Glomerular endothelial cell (primary cell): ENCODE measurements at regions not wholly inside any gene's neighbourhood (a gene's known extent, or its start where the extent isn't known, plus 50 kb on each side); places are given as distances from the start of the nearest gene placed in this dataset.

ENCODE experiments used
- DNase-seq: peaks from one replicate; pipeline ENCODE4 v3.0.0-alpha.2; 2011; ENCODE audit warnings: low read depth, low spot score; ENCODE audit errors: extremely low read depth

GRCh38 chr3:72157748-72158638 lies 373.0 kb upstream of the PROK2 start:
- DNase-seq = no peak

- DNase-seq = no peak
These were observed 370.6 kb upstream of the PROK2 start for GRCh38 chr3:72155391-72156064.

DNA sequence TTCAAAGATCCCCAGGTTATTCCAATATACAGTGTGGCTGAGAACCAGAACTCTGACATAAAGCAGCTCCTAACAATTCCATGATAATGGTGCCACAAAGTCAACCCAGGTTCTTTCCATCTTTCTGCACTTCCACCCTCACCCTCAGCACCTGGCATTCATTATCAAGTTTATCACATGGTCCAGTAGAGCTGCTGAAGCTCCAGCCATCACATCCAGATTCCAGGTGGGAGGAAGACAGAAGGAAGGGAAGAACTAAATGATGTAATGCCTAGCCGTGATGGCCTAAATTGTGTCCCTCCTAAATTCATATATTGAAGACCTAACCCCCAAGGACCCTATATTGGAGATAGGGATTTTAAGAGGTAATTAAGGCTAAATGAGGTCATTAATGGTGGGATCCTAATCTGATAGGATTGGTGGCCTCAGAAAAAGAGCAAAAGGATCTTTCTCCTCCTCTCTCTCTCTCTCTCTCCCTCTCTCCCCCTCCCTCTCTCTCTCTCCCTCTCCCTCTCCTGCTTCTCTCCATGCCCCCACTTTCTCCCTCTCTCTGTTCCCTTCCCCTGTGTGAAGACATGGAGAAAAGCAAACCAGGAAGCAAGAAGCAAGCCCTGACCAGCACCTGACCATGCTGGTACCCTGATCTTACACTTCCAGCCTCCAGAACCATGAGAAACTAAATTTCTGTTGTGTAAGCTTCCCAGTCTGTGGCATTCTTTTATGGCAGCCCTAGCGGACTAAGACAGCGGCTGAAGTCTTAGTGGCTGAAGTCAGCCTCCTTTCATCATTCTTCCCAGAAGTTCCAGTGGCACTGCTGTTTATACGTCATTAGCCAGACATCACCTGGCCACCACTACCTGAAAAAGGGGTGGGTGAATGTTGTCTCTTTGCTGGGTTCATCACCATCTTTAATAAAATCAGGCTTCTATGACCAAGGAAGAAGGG lies 369.7 kb upstream of the PROK2 start:
- no peak for DNase-seq

DNA sequence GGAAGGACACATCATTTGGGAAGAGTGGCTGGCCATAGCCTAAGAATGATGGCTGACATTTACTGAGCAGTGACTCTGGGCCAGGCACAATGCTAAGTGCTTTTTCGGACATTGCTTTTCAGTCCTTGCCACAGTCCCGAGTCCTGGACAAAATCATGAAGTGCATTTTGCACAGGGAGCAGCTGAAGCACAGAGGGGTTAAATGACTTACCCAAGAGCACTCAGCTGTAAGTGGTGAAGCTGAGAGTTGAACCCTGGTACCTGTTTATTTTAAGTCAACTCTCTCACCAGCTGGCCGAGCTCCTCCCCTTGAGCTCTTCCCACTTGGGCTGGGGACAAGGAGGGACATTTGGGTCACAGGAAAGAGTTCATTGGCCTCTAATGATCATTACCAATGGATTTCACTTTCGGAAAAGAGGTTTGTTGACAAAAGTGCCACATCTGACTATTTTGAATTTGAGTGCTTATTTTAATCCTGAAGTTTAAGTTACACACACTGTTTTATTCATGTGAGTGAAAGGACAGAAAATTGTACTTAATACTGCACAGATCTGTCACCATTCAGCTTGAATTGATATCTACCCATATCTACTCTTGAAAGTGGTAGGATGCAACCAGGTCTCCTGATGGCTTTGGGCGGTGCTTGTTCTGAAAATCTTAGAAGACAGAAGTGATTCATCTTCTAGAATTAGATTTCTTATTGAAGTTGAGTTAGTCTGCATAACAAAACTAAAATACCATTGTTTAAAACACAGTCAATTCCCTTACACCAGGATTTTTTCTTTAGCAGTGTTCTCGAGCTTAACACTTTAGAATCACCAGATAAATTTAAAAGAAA lies 368.7 kb upstream of the PROK2 start:
- no peak for DNase-seq

GRCh38 chr3:72152551-72153476 lies 367.9 kb upstream of the PROK2 start:
- DNase-seq = no peak

GRCh38 chr3:72151465-72152238 lies 366.7 kb upstream of the PROK2 start:
- DNase-seq = no peak

DNA sequence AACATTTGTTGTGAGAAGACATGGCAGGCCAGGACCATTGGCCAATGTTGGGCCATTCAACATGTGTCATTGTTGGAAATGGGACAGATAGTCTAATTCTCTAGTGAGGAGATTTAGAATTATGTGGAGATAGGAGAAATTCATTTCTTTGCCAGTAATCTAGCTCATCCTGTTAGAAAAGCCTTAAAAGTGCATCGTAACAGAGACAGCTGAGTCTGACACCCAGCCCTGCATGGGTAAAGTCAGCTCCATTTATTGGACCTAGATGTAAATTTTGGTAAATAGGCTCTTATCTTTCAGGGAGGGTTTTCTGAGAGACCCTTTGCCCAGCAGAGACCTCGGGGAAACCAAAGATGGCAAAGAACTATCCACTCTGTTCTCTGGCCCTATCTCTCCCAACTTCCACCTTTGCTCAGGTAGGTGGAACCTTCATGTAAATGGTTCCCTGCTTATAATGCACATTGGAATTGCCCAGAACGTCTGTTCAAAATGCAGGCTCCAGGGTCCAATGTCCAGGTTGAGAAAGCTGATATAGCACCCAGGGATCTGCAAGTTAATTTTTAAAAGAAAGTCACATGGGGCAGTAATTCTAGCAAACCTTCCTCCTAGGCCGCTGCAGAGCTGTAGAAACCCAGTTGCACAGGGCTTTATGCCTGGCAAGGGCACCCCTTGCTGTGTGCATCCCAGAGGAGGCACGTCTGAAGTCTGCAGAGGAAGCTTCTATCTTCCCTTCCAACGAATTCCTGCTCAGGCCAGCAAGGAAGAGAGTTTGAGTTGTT lies 365.9 kb upstream of the PROK2 start:
- no peak for DNase-seq

DNA sequence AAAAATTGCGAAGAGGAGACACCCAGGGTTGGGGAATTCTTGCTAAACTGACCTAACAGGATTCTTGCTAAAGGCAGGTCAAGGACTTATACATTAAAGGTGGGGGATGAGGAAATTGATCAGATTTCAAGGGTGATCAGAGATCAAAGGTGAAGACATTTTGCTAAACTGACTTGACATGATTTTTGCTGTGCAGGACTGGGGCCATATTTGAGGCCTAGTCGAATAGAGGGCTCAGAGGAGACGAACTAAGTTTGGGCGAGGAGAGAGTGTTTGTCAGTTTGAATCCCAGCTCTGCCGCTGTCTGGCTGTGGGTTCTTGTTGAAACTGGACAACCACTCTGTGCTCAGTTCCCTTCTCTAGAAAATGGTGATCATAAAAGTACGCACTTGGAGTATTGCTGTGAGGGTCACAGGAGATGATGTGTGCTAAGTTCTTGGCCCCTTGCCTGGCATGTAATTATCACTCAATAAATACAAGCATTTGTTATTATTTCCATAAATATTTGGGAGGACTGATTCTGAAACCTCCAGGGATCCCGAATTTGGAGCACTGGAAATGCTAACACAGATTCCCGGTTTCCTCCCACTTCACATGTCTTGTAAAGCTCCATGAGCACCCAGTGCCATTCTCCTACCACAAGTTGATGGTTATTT lies 364.8 kb upstream of the PROK2 start:
- no peak for DNase-seq

DNA sequence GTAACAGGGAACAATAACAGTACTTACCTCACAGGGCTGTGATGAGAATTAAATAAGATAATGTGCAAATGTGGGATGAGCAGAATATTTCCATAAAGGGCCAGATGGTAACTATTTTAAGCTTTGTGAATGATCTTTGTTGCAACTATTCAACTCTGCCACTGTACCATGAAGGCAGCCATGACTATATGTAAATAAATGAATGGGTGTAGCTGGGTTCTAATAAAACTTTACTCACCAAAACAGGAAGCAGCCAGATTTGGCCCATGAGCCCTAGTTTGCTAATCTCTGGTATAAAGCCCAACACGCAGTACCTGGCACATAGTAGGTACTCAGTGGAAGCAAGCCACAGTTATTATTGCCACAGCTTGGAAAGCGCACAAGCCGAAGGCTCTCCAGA lies 362.7 kb upstream of the PROK2 start:
- DNase-seq = no peak

GRCh38 chr3:72145506-72146380 lies 360.8 kb upstream of the PROK2 start:
- no peak for DNase-seq

GRCh38 chr3:72144773-72145505 lies 360.0 kb upstream of the PROK2 start:
- DNase-seq = no peak

GRCh38 chr3:72143966-72144717 lies 359.2 kb upstream of the PROK2 start:
- no peak for DNase-seq

GRCh38 chr3:72143322-72143721 lies 358.4 kb upstream of the PROK2 start:
- DNase-seq = no peak

GRCh38 chr3:72142028-72142427 lies 357.1 kb upstream of the PROK2 start:
- DNase-seq = no peak

DNA sequence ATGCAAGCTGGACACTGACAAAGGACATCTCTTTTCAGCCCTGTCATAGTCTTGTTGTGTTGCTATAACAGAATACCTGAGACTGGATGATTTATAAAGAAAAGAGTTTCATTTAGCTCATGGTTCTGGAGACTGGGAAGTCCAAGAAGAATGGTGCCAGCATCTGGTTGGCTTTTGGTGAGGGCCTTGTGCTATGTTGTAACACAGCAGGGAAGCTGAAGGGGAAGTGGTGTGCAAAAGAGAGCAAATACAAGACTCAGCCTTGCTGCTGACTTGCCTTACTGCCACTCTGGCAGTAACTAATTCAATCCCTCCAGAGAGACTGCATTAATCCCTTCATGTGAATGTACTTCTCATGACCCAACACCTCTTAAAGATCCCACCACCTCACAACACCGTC lies 356.3 kb upstream of the PROK2 start:
- no peak for DNase-seq
